IPS-NIHi11 (cell line): ENCODE measurements at regions not wholly inside any gene's neighbourhood (a gene's known extent, or its start where the extent isn't known, plus 50 kb on each side); places are given as distances from the start of the nearest gene placed in this dataset.

Experiments used
- DNase-seq: peaks from one replicate; pipeline ENCODE4 v3.0.0; 2012; ENCODE audit warnings: mixed read lengths, low spot score

DNA sequence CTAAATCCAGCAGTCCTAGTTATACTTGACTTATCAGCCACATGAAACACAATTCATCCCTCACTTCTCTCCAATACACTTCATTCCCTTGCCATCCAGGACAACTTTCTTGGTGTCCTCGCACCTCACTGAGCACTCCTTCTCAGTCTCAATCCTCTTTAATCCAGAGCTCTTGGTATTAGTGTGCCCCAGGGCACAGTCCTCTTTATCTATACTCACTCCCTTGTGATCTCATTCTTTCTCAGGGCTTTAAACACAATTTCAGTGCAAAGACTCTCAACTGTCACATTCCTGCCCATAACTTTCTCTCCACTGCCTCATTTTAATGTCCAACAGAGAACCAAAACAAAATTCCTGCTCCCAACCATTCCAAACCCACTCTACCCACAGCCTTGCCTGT is 60.8 kb upstream of the SPOPL start:
- no peak for DNase-seq

DNA sequence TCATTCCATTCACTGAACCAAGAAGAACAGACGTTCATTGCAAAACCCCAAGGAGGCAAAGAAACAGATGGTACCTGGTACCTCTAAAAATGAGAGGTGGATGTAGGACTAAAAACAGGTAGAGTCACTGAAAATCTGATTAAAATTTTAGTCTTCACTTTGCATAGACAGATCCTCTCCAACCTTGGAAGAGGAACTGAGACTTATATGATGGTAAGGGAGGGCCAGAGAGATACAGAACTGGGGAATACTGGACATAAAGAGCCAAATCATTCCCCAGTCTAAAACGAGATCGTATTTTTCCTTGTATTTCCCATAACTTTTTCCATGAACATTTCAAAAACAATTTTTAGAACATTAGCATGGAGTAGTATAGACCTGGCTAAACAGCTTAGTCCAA is 59.7 kb upstream of the SPOPL start:
- no peak for DNase-seq

DNA sequence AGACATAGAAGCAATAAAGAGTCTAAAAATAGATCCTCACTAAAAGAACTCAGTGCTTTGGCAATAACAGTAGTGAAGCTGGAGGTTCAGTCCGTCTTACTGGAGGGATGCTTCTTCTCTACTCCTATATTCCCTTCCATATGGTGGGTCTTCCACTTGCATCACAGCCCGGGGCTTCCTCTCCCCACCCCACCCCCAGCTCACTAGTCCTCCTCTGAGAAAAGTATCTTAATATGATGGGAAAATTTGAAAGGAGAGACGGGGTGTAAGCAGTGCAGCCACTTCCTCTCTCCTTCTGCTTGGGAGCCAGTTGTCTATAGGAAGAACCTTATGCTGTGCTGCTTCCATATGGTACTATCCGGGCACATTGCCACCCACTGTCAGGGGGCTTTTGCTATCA is 57.2 kb upstream of the SPOPL start:
- DNase-seq = no peak

DNA sequence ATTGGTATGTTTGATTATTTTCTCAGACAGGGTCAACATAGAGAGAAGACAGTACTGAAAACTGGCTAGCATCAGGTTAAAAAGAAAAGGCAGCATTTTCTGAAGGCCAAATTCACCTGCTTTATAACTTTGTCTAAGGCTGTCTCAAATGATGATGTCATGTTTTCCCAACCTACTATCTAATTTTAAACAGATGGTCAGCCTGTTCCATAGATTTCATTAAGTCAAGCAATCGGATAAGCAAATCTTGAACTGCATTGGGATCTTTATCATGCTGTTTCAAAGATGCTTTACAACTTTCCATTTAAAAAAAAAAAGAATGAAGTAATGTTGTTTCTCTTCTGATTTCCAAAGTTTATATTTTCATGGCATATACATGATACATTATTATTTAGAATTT is 56.3 kb upstream of the SPOPL start:
- no peak for DNase-seq

DNA sequence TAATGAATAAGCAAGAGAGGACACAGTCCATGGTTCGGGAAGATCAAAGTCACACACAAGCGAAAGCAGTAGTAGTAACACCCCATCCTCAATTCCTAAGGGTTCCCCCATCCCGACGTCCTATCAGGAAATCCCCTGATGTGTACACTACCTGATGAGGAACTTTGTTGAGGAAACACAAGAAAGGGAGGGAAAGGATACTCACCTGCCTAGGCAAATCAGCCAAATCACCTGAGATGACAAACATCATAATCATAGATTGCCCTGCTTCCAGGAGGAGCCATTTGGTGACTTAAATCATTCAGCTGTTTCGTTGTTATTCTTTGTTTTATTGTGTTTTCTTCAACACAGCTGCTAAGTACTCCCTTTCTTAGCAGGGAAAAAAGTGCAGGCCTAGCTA is 55.5 kb upstream of the SPOPL start:
- DNase-seq = no peak

DNA sequence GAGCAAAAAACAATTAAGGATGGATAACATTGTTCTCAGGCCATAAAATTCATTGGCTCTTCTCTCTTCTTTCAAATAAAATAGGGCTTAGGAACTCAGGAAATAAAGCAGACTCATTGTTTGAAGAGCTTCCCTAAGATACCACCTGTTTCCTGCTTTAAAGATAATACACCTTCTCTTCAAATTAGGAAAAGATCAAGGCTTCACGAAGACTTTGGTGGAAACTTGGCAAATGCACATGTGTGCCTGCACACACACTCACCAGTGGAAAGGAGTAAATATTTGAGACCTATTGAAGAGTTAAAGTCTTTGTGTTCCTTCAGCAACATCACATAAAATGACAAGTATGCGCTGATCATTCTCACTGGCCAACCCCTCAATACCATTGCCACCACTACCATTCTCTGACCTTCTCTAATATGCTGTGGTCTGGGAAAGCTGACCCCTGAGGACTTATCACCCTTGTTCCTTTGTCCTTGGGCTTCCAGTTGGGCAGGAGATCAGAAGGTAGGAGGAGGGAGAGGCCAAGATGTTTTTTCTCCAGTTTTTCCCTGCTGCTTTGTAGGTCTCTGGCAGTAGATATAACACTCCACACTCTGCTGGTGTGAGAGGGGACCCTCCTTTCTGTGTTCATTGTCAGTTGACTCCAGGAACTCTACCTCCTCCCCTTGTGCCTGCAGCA is 53.5 kb upstream of the SPOPL start:
- no peak for DNase-seq
